Effector memory CD4-positive, alpha-beta T cell (primary cell): ENCODE measurements at regions not wholly inside any gene's neighbourhood (a gene's known extent, or its start where the extent isn't known, plus 50 kb on each side); places are given as distances from the start of the nearest gene placed in this dataset.

Experiments used
- DNase-seq, 3 donors: peaks; one replicate each; pipeline ENCODE4 v3.0.0-alpha.2; 2020
- H3K27ac ChIP-seq: 2 replicates; pipeline ENCODE4 v1.7.0; 2013; ENCODE audit warnings: mild to moderate bottlenecking, low read length, moderate library complexity; ENCODE audit not compliant: insufficient read depth, poor library complexity, severe bottlenecking
- H3K27me3 ChIP-seq: replicated peaks from 2 replicates; pipeline ENCODE4 v1.7.0; 2013; ENCODE audit warnings: mild to moderate bottlenecking, low read length; ENCODE audit not compliant: insufficient read depth, control insufficient read depth, poor library complexity, severe bottlenecking
- H3K36me3 ChIP-seq: 2 replicates; pipeline ENCODE4 v1.7.0; 2013; ENCODE audit warnings: mild to moderate bottlenecking, low read length, moderate library complexity; ENCODE audit not compliant: control insufficient read depth, insufficient read depth
- H3K4me1 ChIP-seq: 2 replicates; pipeline ENCODE4 v1.7.0; 2013; ENCODE audit warnings: low read length, mild to moderate bottlenecking; ENCODE audit not compliant: control insufficient read depth, insufficient read depth, poor library complexity, severe bottlenecking
- H3K4me3 ChIP-seq: 2 replicates; pipeline ENCODE4 v1.7.0; 2013; ENCODE audit warnings: low read length, low read depth, mild to moderate bottlenecking; ENCODE audit not compliant: insufficient read depth, poor library complexity, severe bottlenecking
- H3K9me3 ChIP-seq: 2 replicates; pipeline ENCODE4 v1.7.0; 2013; ENCODE audit warnings: mild to moderate bottlenecking, low read length, moderate library complexity; ENCODE audit not compliant: control insufficient read depth

DNA sequence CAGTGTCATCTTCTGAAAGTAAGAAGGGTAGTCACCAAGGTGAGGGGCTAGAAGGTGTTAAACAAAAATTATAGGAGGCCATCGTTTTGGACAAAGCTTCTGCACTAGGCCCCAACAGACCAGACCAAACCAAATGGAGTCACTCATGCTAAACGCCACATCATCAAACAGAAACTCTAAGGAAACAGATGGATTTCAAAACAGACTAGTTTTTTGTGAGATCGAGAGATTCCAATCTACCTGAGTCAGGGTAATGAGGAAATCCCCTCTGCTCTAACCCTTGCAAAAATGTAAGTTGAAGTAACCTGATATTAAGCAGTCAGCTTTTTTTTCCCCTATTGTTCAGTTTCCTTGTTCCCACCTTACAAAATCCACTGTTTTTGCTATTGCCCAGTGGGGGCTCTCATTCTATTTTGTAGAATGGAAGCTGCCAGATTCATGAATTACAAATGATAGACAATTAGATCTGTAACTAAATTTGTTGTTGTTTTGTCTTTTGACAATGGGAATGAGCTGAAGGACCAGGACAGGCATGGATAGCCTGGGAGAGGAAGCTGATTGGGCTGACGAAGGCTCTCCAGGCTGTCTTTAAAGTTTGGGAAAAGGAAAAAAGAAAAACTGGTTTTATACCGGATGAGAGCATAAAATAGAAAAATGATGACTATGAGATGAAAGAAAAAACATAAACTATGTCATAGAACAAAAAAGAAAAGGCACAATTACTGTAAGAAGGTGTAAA, 94.7 kb upstream of the ADAMTSL1 start:
- Histone ChIP-seq H3K27me3 (no peaks in the 10 kb centered on the region), H3K27ac (no peak overlapping the region), H3K9me3 (no peaks in the 10 kb centered on the region), H3K4me1 (no peaks in the 10 kb centered on the region), H3K4me3 (no peak overlapping the region), H3K36me3 (no peaks in the 10 kb centered on the region)
- no peak for DNase-seq

DNA sequence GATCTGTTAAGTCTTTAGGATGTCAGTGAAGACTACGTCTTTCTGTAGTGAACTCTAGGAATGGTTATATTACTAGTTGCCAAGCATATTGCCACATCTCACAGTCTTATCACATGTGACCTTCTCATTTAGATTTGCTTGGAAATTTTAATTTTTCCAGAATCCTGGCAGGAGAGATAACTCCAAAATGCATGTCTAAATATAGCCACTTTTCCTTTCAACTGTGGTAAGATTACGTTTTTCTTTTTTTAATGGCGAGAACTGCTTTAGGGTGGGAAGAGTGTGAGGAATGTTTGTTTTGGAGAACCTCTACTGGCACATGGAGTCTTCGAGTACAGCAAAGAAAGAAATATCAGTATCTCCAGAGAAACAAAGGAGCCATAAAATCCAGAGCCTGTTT, 91.7 kb upstream of the ADAMTSL1 start:
- no peak overlapping the region for H3K4me3 ChIP-seq
- no peak overlapping the region for H3K27ac ChIP-seq
- H3K9me3 ChIP-seq: no peaks in the 10 kb centered on the region
- no peak for DNase-seq
- no peaks in the 10 kb centered on the region for H3K27me3 ChIP-seq
- H3K36me3 ChIP-seq: no peaks in the 10 kb centered on the region
- H3K4me1 ChIP-seq: no peaks in the 10 kb centered on the region

DNA sequence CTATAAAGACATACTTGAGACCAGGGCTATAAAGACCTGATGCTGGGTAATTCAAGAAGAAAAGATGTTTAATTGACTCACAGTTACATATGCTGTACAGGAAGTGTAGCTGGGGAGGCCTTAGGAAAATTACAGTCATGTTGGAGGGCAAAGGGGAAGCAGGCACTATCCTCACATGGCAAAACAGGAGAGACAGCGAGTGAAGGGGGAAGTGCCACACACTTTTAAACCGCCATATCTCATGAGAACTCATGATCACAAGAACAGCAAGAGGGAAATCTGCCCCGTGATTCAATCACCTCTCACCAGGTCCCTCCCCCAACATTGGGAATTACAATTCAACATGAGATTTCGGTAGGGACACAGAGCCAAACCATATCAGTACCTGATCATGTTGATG, 89.9 kb upstream of the ADAMTSL1 start:
- no peaks in the 10 kb centered on the region for H3K27me3 ChIP-seq
- H3K27ac ChIP-seq: no peak overlapping the region
- no peaks in the 10 kb centered on the region for H3K4me1 ChIP-seq
- no peak for DNase-seq
- no peak overlapping the region for H3K4me3 ChIP-seq
- H3K9me3 ChIP-seq: no peaks in the 10 kb centered on the region
- no peaks in the 10 kb centered on the region for H3K36me3 ChIP-seq

DNA sequence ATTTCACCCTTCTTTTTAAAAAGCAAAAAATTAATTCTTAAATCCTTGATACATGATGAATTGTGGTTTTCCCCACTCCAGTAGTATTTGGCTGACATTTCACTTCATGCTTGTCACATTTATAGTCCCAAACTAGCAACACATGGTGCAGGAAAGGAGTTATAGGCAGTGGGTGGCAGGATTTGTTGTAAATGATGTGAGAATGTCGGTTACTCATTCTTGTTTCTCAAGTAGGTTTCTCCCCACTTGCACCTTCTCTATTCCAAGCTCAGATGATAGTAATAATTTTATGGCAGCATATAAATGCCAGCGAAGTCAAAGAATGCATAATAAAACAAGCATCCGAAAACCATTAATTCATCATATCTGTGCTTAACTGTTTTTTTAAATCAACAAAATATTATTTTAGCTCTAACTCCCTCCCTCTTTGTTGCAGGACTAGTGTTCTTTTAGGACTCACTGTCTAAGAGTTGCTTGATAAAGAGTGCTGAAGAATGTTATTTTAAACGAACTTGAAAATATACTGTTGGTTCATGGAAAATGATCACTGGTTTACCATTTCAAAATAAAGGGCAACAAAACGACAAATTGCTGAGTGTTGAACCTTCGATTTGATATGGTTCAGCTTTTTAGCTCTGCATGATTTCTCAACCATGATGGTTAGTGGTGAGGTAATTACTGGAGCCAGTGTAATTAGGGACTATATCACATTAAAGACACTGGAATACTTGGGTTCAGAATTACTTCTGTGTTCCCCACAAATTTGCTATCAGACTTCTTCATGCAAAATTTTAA, 88.1 kb upstream of the ADAMTSL1 start:
- Histone ChIP-seq H3K4me3 (no peak overlapping the region), H3K36me3 (no peaks in the 10 kb centered on the region), H3K27me3 (no peaks in the 10 kb centered on the region), H3K9me3 (no peaks in the 10 kb centered on the region), H3K27ac (no peak overlapping the region), H3K4me1 (no peaks in the 10 kb centered on the region)
- DNase-seq: no peak

DNA sequence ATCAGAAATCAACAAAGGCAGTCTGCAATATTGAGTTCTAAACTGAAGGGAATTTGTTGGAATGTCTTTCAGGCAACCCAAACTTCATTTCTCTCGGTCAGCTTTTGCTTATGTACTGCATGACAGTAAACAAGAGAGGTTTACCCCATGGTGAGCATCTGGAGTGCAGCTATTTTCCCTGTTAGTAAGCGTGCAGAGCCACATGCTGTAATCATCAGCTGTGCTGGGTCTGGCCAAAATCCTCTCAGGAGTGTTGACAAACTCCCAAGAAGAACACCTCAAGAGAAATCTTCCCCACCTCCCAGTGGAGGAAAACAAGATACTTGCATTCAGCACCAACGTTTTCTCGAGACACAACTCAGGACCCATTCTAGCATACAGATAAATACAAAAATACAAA, 83.6 kb upstream of the ADAMTSL1 start:
- Histone ChIP-seq H3K4me3 (no peak overlapping the region), H3K36me3 (no peaks in the 10 kb centered on the region), H3K27ac (no peak overlapping the region), H3K27me3 (no peaks in the 10 kb centered on the region), H3K4me1 (no peaks in the 10 kb centered on the region), H3K9me3 (no peaks in the 10 kb centered on the region)
- no peak for DNase-seq

DNA sequence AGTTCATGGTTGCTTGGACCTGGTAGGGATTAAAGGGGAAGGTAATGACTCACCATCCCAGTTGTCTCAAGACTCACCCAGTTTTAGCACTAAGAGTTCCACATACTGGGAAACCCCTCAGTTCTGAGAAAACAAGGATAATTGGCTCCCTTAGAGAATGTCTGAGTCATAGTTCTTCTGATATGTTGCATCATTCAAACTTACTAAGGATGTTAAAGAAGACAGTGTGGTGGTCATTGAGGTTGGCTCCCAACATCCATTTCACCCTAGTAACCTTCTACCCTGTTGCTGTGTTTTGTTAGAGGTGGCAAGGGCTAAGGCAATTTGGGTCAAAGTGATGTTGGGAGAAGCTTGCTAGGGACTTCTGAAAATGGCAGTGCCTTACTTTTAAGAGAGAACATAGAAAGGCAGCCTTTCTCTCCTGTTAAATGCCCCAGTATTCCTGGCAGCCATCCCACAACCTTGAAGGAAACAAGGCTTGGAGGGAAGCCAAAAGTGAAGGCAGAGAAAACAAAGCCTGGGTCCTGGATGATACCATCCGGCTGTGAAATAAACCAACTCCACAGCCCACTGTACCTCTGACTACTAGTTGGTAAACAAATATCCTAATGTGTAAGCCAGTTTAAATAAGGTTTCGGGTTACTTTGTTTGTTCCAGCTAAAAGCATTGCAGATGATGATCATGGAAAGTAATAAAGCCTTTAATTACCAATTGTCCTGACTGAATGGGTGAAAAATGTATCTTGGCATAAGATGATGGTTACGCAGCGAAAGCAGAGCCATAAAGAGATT, 80.4 kb upstream of the ADAMTSL1 start:
- Histone ChIP-seq H3K27ac (no peak overlapping the region), H3K4me1 (no peaks in the 10 kb centered on the region), H3K36me3 (no peaks in the 10 kb centered on the region), H3K27me3 (no peaks in the 10 kb centered on the region), H3K4me3 (no peak overlapping the region), H3K9me3 (no peaks in the 10 kb centered on the region)
- DNase-seq: no peak

- Histone ChIP-seq H3K4me3 (no peak overlapping the region), H3K4me1 (no peaks in the 10 kb centered on the region), H3K27ac (no peak overlapping the region)
Measured at GRCh38 chr9:18394847-18395351, 79.1 kb upstream of the ADAMTSL1 start.

GRCh38 chr9:18396102-18396728, 77.7 kb upstream of the ADAMTSL1 start:
- H3K9me3 ChIP-seq: no peaks in the 10 kb centered on the region
- H3K27ac ChIP-seq: no peak overlapping the region
- H3K27me3 ChIP-seq: no peaks in the 10 kb centered on the region
- no peaks in the 10 kb centered on the region for H3K4me1 ChIP-seq
- no peaks in the 10 kb centered on the region for H3K36me3 ChIP-seq
- DNase-seq: no peak
- no peak overlapping the region for H3K4me3 ChIP-seq

More at GRCh38 chr9:18394847-18395351, 79.1 kb upstream of the ADAMTSL1 start:
- no peak for DNase-seq
- no peaks in the 10 kb centered on the region for H3K36me3 ChIP-seq
- H3K27me3 ChIP-seq: no peaks in the 10 kb centered on the region
- no peaks in the 10 kb centered on the region for H3K9me3 ChIP-seq

GRCh38 chr9:18397076-18397475, 76.9 kb upstream of the ADAMTSL1 start:
- H3K27ac ChIP-seq: no peak overlapping the region

More at GRCh38 chr9:18397076-18397475, 76.9 kb upstream of the ADAMTSL1 start:
- no peak for DNase-seq
- Histone ChIP-seq H3K27me3 (no peaks in the 10 kb centered on the region), H3K36me3 (no peaks in the 10 kb centered on the region), H3K4me3 (no peak overlapping the region), H3K4me1 (no peaks in the 10 kb centered on the region), H3K9me3 (no peaks in the 10 kb centered on the region)
